AG09309 (cell line): ENCODE measurements at regions not wholly inside any gene's neighbourhood (a gene's known extent, or its start where the extent isn't known, plus 50 kb on each side); places are given as distances from the start of the nearest gene placed in this dataset.
"Not testable (repeated sequence)": the region's sequence is repeated elsewhere in the genome, so short reads cannot be mapped to it uniquely, and the experiment has no call there.

ENCODE experiments used
- DNase-seq: peaks from one replicate; pipeline ENCODE4 v3.0.0-alpha.2; 2010; ENCODE audit warnings: low read depth
- H3K4me3 ChIP-seq: 2 replicates; pipeline ENCODE4 v1.5.1; 2011; ENCODE audit warnings: mild to moderate bottlenecking, low read depth, low read length, moderate library complexity; ENCODE audit not compliant: control insufficient read depth
- CTCF ChIP-seq: IDR thresholded peaks from 2 replicates; pipeline ENCODE4 v1.5.1; 2011; ENCODE audit warnings: mild to moderate bottlenecking, low read depth, low read length, inconsistent platforms; ENCODE audit not compliant: insufficient read depth, control insufficient read depth; ENCODE audit errors: missing control alignments

GRCh38 chr4:104345598-104346242 is 149.0 kb downstream of the CXXC4 start:
- no peak for DNase-seq
- no peak overlapping the region for H3K4me3 ChIP-seq
- no peak for TF ChIP-seq CTCF

- no peak overlapping the region for H3K4me3 ChIP-seq
- TF ChIP-seq CTCF, result no peak
- no peak for DNase-seq
Measured at GRCh38 chr4:104344342-104344980, 150.2 kb downstream of the CXXC4 start.

GRCh38 chr4:104334410-104334809 is 160.3 kb downstream of the CXXC4 start:
- no peak for DNase-seq
- no peak overlapping the region for H3K4me3 ChIP-seq
- TF ChIP-seq CTCF, result no peak

- H3K4me3 ChIP-seq, result no peak overlapping the region
- no peak for DNase-seq
- TF ChIP-seq CTCF, result no peak
Measured at GRCh38 chr4:104330125-104330905, 164.4 kb downstream of the CXXC4 start.

GRCh38 chr4:104326991-104327694 is 167.6 kb downstream of the CXXC4 start:
- DNase-seq, H3K4me3 ChIP-seq: not testable (repeated sequence)

- no peak for TF ChIP-seq CTCF
- no peak for DNase-seq
- no peak overlapping the region for H3K4me3 ChIP-seq
Measured at GRCh38 chr4:104302731-104303130, 192.0 kb downstream of the CXXC4 start.
